SHP77 (cell line): ENCODE measurements at regions not wholly inside any gene's neighbourhood (a gene's known extent, or its start where the extent isn't known, plus 50 kb on each side); places are given as distances from the start of the nearest gene placed in this dataset.

Experiments
- DNase-seq, 2 experiments: peaks; one replicate each; lab custom pipeline; 2025; lab: John Stamatoyannopoulos, UW

GRCh38 chr2:217037353-217037752 lies 177.5 kb upstream of the TNP1 start:
- no peak for DNase-seq

DNA sequence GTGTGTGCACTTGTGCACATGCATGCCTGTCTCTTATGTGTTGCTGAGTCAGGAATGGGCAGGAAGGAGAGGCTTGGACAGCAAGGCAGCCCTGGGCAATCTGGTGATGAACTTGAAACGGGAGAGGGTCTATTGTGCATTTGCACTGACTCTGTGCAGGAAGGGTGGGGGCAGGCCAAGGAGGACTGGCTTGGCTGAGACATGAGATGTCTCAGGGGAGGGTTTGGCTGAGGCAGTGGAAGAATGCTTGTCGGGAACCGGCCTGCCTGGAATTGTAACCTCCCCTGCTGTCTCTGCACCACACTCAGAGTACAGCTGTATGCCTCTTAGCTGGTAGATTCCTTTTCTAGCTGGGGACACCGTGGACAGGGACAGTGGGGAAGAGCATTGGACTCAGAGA lies 176.1 kb upstream of the TNP1 start:
- DNase-seq, result no peak

DNA sequence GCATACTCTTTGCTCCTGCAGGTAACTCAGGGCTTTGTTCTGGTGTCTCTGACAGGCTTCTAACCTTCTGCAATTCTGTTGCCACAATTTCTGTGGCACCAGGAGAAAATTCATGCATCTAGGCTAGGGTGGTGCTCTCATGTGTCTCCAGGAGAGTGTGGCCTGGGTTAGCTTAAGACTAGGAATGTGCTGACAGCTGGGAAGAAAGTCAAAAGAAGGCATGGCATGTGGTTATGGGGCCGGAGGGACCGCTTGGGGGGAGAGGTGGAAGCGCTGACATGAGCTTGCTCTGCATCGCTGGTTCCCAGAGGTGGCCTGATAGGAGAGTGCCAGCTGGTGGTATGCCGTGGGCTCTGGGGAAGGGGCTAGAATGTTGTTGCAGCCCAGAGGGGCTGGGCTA lies 173.3 kb upstream of the TNP1 start:
- no peak for DNase-seq

DNA sequence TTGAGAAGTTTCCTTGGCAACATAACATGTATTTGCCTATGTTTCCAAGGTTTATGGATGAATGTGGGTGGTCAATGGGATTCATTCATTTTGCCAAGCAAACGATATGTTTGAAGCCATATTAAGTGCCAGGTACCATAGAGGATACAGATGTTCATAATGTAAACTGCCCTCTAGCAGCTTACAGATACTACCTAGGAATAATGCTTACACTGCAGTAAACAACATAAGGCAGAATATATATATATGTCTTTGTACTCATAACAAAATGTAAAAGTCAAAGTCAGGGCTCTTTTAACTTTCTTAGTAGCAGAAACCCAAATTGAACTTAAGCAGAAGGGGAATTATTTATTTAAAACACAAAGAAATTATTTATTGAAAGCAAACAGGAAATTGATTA lies 171.6 kb upstream of the TNP1 start:
- DNase-seq, result no peak

GRCh38 chr2:217030081-217030480 lies 170.2 kb upstream of the TNP1 start:
- DNase-seq, result no peak

- DNase-seq, result no peak
Measured at GRCh38 chr2:217028128-217028527, 168.3 kb upstream of the TNP1 start.

DNA sequence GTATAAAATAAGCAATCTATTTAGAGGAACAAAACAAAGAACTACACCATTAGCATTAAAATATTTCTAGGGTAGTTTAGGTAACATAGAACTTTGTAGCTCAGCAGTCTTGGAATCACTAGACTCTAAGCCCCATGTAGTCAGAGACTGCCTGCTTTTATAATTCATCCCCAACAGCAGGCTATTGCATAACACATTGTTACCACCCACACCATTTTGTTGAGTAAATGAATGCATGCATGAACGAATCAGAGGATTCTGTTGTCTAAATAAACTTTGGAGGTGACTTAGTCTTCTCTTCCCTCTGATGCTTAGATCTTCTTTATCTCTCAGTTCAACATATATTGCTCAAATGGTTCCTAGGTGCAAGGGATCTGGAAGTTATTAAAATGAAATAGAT lies 167.6 kb upstream of the TNP1 start:
- DNase-seq, result no peak

DNA sequence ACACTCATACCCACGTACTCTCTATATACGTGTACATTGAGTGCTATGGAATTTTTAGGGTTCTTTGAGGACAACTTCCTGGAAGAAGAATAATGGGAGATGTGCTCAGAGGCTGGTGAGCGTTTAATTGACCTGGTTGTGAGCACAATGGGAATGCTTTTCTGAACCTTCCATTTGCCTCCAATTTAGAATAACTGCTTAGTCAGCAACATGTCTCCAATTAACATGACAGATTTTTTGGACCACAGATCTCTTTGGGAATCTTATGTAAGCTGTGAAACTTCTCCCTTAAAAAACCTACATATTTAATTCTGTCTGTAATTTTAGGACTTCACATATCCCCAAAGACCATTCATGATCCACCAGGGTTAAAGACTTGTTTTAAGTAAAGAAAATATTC lies 166.7 kb upstream of the TNP1 start:
- no peak for DNase-seq

- DNase-seq, result no peak
Measured at GRCh38 chr2:217026161-217026560, 166.3 kb upstream of the TNP1 start.

DNA sequence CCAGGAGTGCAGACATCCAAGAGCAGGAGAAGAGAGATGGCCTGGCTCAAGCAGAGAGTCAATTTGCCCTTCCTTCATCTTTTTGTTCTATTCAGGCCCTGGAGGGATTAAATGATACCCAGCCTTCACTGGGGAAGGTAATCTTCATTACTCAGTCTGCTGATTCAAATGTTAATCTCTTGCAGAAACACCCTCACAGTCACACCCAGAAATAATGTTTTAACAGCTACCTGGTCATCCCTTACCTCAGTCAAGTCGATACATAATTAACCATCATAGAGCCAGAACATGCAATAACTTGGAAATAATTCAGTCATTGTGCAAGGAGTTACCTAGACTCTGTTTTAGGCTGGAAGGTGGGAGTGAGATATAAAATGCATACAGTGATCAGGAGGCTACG lies 163.7 kb upstream of the TNP1 start:
- DNase-seq, result no peak

- DNase-seq, result no peak
Measured at GRCh38 chr2:217017456-217018252, 157.8 kb upstream of the TNP1 start.

DNA sequence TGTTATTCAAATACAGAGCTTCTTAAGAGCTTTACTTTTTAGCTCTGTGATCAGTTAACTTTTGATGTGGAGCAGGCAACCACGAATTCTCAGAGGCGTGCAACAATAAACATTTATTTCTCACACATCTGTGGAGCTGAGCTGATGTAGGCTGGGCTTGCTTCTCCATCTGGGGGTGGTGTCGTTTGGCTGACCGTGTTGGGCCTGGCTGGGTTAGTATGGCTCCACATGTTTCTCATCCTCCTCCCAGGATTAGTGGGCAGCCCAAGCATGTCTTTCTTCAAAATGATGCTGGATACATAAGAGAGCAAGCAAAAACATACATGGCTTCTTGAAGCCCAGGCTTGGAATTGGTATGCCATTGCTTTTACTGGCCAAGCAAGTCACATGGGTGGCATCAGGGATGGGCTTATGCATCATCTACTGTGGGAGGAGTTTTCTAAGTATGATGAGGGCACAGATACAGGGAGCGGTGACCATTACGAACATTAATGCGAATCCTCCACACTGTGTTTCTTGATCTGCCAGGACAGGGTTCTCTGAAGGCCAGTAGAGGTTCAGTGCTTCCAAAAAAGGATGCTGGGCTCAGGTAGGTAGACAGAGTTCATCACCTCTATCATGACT lies 157.0 kb upstream of the TNP1 start:
- DNase-seq, result no peak

DNA sequence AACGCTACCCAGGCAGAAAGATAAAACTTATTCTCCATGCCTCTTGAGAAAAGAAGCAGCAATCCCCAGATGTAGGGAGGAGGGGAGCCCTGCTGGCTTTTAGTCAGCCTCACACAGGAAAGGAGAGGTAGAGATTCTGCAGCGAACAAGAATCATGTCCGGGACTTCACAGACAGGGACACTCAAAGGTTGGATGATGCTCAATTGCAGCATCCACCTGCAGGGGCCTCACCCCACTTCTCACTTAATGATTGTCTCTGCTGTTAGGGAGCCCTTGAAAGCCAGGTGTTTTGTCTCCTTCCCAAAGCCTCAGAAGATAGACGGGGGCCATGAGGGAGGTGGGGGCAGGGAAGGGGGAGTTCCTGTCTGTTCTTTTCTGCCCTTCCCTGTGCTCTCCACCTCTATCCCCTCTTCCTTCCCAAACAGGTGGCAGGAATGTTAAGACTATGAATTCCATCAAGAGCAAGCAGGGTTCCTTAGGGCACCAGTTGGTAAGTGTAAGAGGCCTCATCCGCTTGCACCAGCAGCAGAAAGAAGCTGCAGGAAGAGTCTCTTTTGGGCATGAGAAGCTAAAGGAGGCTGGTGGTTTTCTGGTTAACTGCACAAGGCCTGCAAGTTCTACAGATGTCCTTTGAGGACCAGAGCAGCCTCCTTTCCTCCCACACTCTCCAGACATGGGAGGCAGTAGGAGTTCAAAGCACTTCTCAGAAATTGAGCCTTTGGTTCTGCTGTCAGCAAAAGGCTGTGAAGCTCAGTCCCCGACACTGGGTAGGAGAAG lies 154.7 kb upstream of the TNP1 start:
- DNase-seq, result no peak

- DNase-seq, result no peak
Measured at GRCh38 chr2:217013926-217014325, 154.1 kb upstream of the TNP1 start.

DNA sequence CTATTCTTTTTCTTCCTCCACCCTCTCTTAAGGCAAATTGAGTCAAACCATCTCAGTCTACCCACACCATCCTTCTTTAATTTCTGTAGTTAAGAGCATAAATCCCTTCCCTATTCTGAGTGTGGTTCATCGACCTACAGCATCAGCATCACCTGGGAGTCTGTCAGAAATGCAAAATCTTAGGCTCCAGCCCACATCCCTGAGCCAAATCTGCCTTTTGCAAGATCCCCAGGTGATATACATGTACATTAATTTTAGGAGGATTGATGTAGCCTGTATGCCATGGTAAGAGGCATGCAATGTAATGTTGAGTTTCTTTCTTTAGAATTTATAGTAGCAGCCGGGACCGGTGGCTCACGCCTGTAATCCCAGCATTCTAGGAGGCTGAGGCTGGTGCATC lies 151.7 kb upstream of the TNP1 start:
- DNase-seq, result no peak

DNA sequence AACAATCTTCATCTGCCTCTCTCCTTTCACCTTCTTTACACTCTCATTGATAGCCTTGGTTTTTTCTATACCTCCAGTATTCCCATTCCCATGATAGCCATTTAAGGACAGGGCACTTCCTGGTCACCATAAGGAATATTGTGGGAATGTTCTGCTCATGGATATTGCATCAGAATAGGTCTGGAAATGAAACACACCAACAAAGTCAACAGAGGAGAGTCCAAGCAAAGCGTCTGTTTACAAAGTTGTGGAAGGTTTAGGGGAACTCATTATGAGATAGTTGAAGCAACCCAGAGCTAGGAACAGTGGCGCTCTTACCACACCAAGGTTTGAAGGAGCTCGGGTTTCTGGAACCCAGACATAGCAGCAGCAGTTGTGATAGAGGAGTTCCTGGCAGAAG lies 150.3 kb upstream of the TNP1 start:
- no peak for DNase-seq

DNA sequence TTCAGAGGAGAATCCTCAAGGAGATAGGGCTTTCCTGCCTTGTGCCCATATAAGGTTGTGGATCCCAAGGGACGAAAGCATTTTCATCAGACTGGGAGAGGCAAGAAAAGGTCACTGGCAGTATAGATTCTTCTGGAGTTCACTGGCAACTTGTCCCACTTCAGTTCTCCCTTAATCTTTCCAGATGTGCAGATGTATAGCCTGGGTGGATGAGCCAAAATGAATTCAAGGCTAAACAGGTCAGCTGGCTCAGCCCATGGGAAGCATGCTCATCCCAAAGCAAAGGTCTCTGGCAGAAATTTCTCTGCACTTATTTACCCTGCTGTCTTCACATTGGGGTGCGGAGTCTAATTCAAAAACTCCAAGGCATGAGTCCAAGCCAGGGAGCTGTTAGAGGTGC lies 148.9 kb upstream of the TNP1 start:
- no peak for DNase-seq

- DNase-seq, result no peak
Measured at GRCh38 chr2:217006217-217006616, 146.4 kb upstream of the TNP1 start.

- DNase-seq, result no peak
Measured at GRCh38 chr2:217004656-217005055, 144.8 kb upstream of the TNP1 start.

DNA sequence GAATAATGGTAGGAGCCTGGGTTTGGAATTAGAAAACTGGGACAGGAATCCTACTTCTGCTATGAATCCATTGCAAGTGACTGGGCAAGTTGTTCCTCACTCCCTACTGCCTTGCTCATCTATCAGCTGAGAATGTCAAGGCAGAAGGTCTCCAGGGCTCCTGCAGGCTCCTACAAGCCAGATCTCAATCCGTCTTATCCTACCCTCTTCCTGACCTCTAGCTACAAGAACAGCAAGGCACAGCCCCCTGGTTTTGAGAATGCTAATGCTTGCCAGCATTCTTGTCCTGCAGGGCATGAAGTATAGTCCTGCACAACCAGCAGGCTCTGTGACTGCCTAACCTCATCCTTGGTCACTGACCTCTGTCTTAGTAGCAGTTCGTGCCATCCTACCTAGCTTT lies 141.9 kb upstream of the TNP1 start:
- DNase-seq, result no peak

- DNase-seq, result no peak
Measured at GRCh38 chr2:217000406-217000805, 140.5 kb upstream of the TNP1 start.

DNA sequence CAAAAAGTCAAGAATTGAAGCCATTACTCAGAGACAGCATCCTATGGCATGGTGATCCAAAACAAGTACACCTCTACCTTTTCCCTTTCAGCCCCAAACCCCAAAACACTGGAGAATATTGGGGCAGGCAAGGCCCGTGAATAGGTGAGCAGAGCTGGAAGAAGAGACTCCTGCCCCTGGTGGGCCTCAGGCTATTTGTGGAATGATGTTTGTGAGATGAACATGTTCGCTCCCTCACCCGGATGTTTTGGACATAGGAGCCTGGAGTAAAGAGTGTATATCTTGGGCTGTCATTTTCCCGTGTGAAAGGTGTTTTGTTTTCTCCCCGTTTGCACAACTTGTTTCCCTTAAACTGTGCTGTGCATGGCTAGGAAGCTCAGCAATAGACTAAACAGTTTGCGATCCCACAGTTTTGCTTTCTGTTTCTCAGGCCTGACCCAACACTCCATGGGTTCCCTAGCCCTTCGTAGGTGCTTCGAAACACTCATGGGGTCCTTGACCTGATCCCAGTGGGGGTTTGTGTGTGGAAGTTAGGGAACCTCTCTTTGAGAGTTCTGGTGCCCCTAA lies 136.5 kb upstream of the TNP1 start:
- no peak for DNase-seq

- DNase-seq, result no peak
Measured at GRCh38 chr2:216994353-216994854, 134.5 kb upstream of the TNP1 start.
